Activated T-helper 17 cell treated with anti-CD3 and anti-CD28 coated beads, Interleukin-2, amount 50 U/mL, for 72 hours (primary cell): ENCODE measurements at regions not wholly inside any gene's neighbourhood (a gene's known extent, or its start where the extent isn't known, plus 50 kb on each side); places are given as distances from the start of the nearest gene placed in this dataset.

Source experiments
- ATAC-seq: fragments of 150-1000 bp; cut with Tn5 transposase; replicated peaks from 2 replicates; pipeline ENCODE4 v1.10.0; 2021; ENCODE audit warnings: mild to moderate bottlenecking, moderate library complexity
- H3K27ac Mint-ChIP-seq: one replicate; pipeline ENCODE4 v1.8.0; 2022; ENCODE audit warnings: mixed read lengths
- H3K27me3 Mint-ChIP-seq: one replicate; pipeline ENCODE4 v1.8.0; 2022; ENCODE audit warnings: mixed read lengths
- H3K36me3 Mint-ChIP-seq: one replicate; pipeline ENCODE4 v1.8.0; 2022; ENCODE audit warnings: low read depth, mild to moderate bottlenecking, mixed read lengths
- H3K4me1 Mint-ChIP-seq: one replicate; pipeline ENCODE4 v1.8.0; 2022; ENCODE audit warnings: mixed read lengths
- H3K4me3 Mint-ChIP-seq: one replicate; pipeline ENCODE4 v1.8.0; 2022; ENCODE audit warnings: mild to moderate bottlenecking, mixed read lengths
- H3K9me3 Mint-ChIP-seq: one replicate; pipeline ENCODE4 v1.8.0; 2022; ENCODE audit warnings: mixed read lengths

DNA sequence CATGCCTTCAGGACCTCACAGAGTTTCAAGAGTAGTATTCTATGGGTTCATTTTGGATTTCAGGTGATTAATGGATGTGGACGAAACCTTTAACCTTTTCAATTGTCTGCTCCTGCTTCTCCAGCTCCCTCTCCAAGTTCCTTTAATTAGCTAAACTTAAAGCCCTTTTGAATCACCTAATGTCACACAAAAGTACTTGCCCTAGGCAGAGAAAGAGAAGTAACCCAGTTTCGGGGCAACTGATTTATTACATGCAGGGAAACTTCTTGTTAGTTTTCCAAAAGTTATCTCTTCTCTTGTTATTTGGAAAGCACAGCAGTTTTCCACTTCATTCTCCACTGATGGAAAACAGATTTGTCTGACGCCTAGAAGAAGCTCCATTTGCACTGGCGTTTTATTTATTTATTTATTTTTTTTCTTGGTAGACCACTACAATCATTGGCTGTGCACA, 407.7 kb upstream of the JARID2 start:
- no peak for ATAC-seq
- no peaks in the 10 kb centered on the region for H3K27me3 Mint-ChIP-seq
- H3K9me3 Mint-ChIP-seq, result no peaks in the 10 kb centered on the region
- no peak overlapping the region for H3K27ac Mint-ChIP-seq
- peaks cover 6% of the 10 kb centered on the region for H3K4me1 Mint-ChIP-seq
- H3K36me3 Mint-ChIP-seq, result no peaks in the 10 kb centered on the region
- no peak overlapping the region for H3K4me3 Mint-ChIP-seq

DNA sequence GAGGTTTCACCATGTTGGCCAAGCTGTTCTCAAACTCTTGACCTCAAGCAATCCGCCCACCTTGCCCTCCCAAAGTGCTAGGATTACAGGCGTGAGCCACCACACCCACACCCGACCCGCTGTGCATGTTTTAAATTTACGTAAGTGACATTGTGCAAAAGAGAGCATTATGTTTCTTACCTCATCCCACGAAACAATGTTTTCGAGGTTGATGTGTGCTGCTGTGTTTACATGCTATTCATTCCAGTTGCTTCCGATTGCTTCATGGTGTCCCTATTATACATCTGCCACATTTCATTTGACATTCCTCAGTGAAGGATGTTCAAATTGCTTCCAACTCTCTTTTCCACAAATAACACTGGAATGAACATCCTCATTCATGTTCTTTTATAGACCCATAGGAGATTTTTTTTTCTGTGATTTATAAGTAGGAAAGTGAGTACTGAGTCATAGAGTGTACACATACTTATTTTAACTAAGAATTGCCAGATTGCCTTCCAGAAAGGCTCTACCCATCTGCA, 403.9 kb upstream of the JARID2 start:
- no peak overlapping the region for H3K4me3 Mint-ChIP-seq
- ATAC-seq, result peak; percentile 39
- H3K4me1 Mint-ChIP-seq, result peaks cover 7% of the 10 kb centered on the region
- no peaks in the 10 kb centered on the region for H3K9me3 Mint-ChIP-seq
- H3K27me3 Mint-ChIP-seq, result no peaks in the 10 kb centered on the region
- no peak overlapping the region for H3K27ac Mint-ChIP-seq
- H3K36me3 Mint-ChIP-seq, result no peaks in the 10 kb centered on the region

DNA sequence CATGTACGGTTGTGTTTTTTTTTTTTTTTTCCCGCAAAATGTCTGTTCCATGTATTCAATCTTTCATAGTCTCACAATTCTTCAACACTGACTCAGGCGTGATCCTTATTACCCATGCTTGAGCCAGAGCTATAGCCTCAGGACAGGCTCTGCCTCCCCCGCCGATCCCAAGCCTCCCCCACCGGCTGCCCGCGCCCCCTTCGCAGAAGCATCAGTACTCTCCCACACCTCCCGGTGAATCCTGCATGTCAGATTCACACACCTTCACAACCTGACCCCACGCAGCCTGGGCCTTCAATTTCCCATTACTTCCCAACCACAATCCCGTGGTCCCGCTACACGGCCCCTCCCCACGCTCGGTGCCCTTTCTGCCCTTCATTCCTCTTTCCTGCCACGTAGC, 401.5 kb upstream of the JARID2 start:
- peaks cover 5% of the 10 kb centered on the region for H3K4me1 Mint-ChIP-seq
- no peak overlapping the region for H3K4me3 Mint-ChIP-seq
- no peaks in the 10 kb centered on the region for H3K9me3 Mint-ChIP-seq
- no peak overlapping the region for H3K27ac Mint-ChIP-seq
- H3K27me3 Mint-ChIP-seq, result no peaks in the 10 kb centered on the region
- no peak for ATAC-seq
- no peaks in the 10 kb centered on the region for H3K36me3 Mint-ChIP-seq

GRCh38 chr6:14848019-14848418, 397.9 kb upstream of the JARID2 start:
- H3K9me3 Mint-ChIP-seq, result no peaks in the 10 kb centered on the region
- no peak for ATAC-seq
- H3K4me1 Mint-ChIP-seq, result peaks cover 5% of the 10 kb centered on the region
- no peak overlapping the region for H3K27ac Mint-ChIP-seq
- no peaks in the 10 kb centered on the region for H3K27me3 Mint-ChIP-seq
- no peak overlapping the region for H3K4me3 Mint-ChIP-seq
- H3K36me3 Mint-ChIP-seq, result no peaks in the 10 kb centered on the region

DNA sequence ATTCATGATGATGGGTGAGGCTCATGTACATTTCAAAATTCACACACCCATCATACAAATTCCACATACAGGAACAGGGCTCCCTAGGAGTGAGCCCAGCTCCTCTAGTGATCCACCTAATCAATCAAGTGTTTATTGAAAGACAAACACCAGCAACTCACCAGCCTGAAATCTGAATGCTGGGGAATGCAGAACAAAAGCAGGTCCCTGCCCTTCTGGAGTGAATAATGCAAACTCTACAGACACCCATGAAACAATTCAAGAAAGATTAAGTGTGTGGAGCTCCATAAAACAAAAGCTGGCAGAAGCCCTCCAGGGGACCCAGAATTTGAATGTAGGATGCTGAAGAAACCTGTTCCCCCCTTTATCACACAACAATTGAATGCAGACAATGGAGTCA, 396.7 kb upstream of the JARID2 start:
- Mint-ChIP-seq H3K4me1 (peaks cover 5% of the 10 kb centered on the region), H3K27ac (no peak overlapping the region), H3K36me3 (no peaks in the 10 kb centered on the region), H3K4me3 (no peak overlapping the region), H3K9me3 (no peaks in the 10 kb centered on the region), H3K27me3 (no peaks in the 10 kb centered on the region)
- no peak for ATAC-seq

GRCh38 chr6:14851281-14851680, 394.6 kb upstream of the JARID2 start:
- H3K27ac Mint-ChIP-seq, result no peak overlapping the region
- H3K9me3 Mint-ChIP-seq, result no peaks in the 10 kb centered on the region
- no peaks in the 10 kb centered on the region for H3K27me3 Mint-ChIP-seq
- no peak for ATAC-seq
- no peaks in the 10 kb centered on the region for H3K36me3 Mint-ChIP-seq
- no peak overlapping the region for H3K4me3 Mint-ChIP-seq
- H3K4me1 Mint-ChIP-seq, result no peaks in the 10 kb centered on the region

GRCh38 chr6:14852375-14852774, 393.5 kb upstream of the JARID2 start:
- Mint-ChIP-seq H3K27me3 (no peaks in the 10 kb centered on the region), H3K4me3 (no peak overlapping the region), H3K36me3 (no peaks in the 10 kb centered on the region), H3K27ac (no peak overlapping the region), H3K4me1 (peaks cover 5% of the 10 kb centered on the region), H3K9me3 (peaks cover 3% of the 10 kb centered on the region)
- no peak for ATAC-seq

DNA sequence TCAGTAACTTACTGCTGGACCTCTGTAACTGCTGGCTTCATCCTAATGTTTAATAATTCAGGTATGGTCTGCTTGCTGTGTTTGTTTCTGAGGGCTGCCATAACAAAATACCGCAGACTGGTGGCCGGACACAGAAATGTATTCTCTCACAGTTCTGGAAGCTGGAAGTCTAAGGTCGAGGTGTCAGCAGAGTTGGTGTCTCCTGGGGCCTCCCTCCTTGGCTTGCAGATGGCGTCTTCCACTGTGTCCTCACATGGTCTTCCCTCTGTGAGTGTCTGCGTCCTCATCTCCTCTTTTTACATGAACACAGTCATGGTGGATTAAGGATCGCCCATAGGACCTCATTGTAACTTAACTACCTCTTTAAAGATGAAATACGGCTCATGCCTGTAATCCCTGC, 389.7 kb upstream of the JARID2 start:
- peaks cover 4% of the 10 kb centered on the region for H3K9me3 Mint-ChIP-seq
- H3K36me3 Mint-ChIP-seq, result no peaks in the 10 kb centered on the region
- no peak for ATAC-seq
- peaks cover 30% of the 10 kb centered on the region for H3K4me1 Mint-ChIP-seq
- H3K4me3 Mint-ChIP-seq, result peak overlapping the region; percentile 89
- peak overlapping the region; percentile 99 for H3K27ac Mint-ChIP-seq
- H3K27me3 Mint-ChIP-seq, result no peaks in the 10 kb centered on the region

GRCh38 chr6:14857001-14857400, 388.9 kb upstream of the JARID2 start:
- Mint-ChIP-seq H3K9me3 (peaks cover 4% of the 10 kb centered on the region), H3K4me1 (peaks cover 31% of the 10 kb centered on the region), H3K27me3 (no peaks in the 10 kb centered on the region), H3K36me3 (no peaks in the 10 kb centered on the region), H3K27ac (peak overlapping the region; percentile 99), H3K4me3 (peak overlapping the region; percentile 89)
- no peak for ATAC-seq

DNA sequence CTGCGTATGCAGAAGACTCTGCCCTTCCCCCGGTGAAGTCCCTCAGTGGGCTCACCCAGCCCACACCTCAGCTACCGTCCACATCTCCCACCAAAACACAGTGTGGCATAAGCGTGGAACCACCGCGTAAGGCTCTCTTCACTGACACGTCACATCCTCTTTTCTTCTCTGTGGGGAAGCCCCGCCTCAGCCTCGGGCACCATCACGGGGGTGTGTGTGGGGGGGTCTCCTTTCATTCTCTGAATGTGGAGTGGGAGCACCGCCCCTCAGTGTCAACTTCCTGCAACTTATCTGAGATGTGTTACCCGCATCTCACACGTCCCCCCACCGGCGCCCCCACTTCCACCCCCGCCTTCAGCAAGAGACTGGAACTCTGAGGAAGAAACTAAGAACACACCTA, 388.4 kb upstream of the JARID2 start:
- Mint-ChIP-seq H3K36me3 (no peaks in the 10 kb centered on the region), H3K27me3 (no peaks in the 10 kb centered on the region), H3K4me3 (peak overlapping the region; percentile 89), H3K9me3 (peaks cover 4% of the 10 kb centered on the region), H3K27ac (peak overlapping the region; percentile 99), H3K4me1 (peaks cover 31% of the 10 kb centered on the region)
- peak; percentile 64 for ATAC-seq

- peak overlapping the region; percentile 89 for H3K4me3 Mint-ChIP-seq
- peaks cover 4% of the 10 kb centered on the region for H3K9me3 Mint-ChIP-seq
- ATAC-seq, result peak; percentile 86
- H3K27me3 Mint-ChIP-seq, result no peaks in the 10 kb centered on the region
- peak overlapping the region; percentile 99 for H3K27ac Mint-ChIP-seq
- no peaks in the 10 kb centered on the region for H3K36me3 Mint-ChIP-seq
- H3K4me1 Mint-ChIP-seq, result peaks cover 31% of the 10 kb centered on the region
Measured at GRCh38 chr6:14858808-14859207, 387.1 kb upstream of the JARID2 start.

GRCh38 chr6:14860774-14861173, 385.1 kb upstream of the JARID2 start:
- Mint-ChIP-seq H3K4me1 (peaks cover 35% of the 10 kb centered on the region), H3K27ac (peak overlapping the region; percentile 99), H3K36me3 (no peaks in the 10 kb centered on the region), H3K9me3 (peaks cover 4% of the 10 kb centered on the region), H3K4me3 (peak overlapping the region; percentile 89), H3K27me3 (no peaks in the 10 kb centered on the region)
- no peak for ATAC-seq

DNA sequence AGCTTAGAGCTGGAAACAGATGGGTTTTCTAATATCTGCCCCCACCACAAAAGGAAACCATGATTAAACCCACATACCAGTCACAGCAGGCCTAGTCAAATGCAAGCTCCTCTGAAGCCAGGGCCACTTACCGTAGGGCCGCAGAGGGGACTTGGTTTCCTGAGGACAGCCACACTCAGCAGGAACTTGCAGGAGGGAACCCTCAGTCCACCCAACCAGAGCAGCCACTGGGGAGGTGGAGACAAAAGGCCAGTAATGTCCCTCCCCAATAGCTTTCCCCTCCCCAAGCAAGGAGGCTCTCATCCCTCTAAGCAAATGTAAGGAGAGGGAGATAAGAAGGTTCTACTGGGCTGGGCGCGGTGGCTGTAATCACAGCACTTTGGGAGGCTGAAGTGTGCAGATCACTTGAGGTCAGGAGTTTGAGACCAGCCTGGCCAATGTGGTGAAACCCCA, 384.4 kb upstream of the JARID2 start:
- Mint-ChIP-seq H3K27me3 (no peaks in the 10 kb centered on the region), H3K4me1 (peaks cover 37% of the 10 kb centered on the region), H3K36me3 (no peaks in the 10 kb centered on the region), H3K27ac (peak overlapping the region; percentile 99), H3K9me3 (peaks cover 4% of the 10 kb centered on the region), H3K4me3 (peak overlapping the region; percentile 89)
- ATAC-seq, result peak; percentile 27

DNA sequence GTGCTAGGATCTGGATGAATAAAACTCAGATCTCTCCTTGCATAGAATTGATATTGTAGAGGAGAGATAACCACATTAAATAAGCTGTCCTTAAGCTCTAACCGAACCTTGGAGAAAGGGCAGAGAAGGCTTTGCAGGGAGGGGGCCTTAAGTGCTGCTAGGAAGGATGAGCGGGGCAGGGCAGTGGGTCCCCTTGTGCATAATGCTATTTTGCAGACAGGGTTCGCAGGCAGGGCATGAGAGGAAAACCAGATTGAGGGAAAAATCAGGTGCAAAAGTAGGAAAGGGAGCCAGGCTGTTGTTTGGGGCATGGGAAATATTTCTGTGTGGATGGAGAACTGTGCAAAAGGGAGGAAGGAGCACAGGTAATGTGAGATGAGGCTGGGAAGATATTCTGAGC, 383.0 kb upstream of the JARID2 start:
- H3K36me3 Mint-ChIP-seq, result no peaks in the 10 kb centered on the region
- ATAC-seq, result no peak
- peaks cover 27% of the 10 kb centered on the region for H3K4me1 Mint-ChIP-seq
- no peak overlapping the region for H3K4me3 Mint-ChIP-seq
- no peaks in the 10 kb centered on the region for H3K9me3 Mint-ChIP-seq
- no peaks in the 10 kb centered on the region for H3K27me3 Mint-ChIP-seq
- H3K27ac Mint-ChIP-seq, result peak overlapping the region; percentile 10

DNA sequence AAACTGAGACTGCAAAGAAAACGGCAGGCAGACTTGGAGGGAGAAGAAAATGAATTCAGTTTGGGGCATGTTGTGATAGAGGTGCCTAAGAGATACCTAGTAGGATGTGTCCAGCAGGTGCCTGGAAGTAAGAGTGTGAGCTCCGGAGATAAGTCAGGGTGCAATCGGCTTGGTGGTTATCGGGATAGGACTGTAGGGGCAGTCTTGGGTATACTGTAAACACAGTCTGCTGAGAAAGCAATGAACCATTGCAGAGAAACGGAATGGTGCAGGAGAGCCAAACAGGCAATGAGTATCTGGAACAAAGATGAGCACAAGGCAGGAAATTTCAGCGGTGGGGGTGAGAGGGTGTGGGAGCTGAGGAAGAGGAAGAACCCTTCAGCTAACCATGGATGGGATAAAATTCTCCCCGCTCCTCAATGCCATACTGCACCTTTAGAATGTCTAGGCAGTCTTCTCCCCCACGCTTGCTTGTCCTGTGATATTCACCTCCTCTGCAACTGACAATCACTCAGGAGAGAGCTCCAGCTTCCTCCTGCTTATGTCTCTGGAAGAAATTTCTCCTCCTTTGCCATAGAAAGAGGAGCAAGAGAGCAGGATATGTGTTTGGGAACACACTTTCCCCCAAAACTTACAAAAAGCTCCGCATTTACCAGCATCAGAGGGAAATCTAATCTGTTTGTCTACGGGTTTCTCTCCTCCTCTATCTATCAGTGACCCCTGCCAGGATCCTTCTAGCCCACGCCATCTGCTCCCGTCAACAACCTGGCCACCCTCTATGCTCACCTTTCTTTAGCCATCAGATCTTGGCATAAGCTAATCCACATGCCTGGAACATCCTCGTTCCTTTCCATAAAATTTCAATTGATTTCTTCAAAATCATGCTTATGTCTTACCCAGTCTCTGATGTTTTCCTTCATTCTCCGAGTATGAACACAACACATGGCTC, 381.7 kb upstream of the JARID2 start:
- Mint-ChIP-seq H3K4me3 (no peak overlapping the region), H3K4me1 (peaks cover 19% of the 10 kb centered on the region), H3K9me3 (no peaks in the 10 kb centered on the region), H3K27me3 (no peaks in the 10 kb centered on the region), H3K27ac (no peak overlapping the region), H3K36me3 (no peaks in the 10 kb centered on the region)
- no peak for ATAC-seq
